Cardiac septum (tissue), 1 donor: ENCODE measurements at regions not wholly inside any gene's neighbourhood (a gene's known extent, or its start where the extent isn't known, plus 50 kb on each side); places are given as distances from the start of the nearest gene placed in this dataset.

ENCODE experiments used
- DNase-seq: peaks from one replicate; pipeline ENCODE4 v3.0.0-alpha.2; 2020; ENCODE audit warnings: low spot score
- intact Hi-C: fragments of 100-400 bp; cut with DNase I; formaldehyde crosslinking; loops from one replicate; pipeline ENCODE4 v1.14.0; 2022
- donor health status: DM: no; HTN: no; CAD: no.

DNA sequence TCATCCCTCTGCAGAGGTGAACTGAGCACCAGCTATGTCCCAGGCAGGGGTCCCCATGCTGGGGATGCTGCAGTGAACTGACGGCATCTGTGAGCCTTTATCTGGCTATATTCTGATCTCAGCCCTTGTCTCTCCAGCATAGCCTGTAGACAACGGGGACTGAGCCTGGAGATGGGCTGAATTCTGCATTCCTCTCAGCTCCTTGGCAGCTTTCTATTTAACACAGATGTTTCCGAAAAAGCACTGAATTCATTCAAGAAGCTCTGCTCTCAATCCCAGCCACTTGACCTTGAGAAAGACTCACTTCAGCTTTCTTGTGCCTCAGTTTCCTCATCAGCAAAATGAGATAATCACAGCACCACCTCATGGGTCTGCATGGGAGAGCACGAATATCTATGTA is 204.4 kb upstream of the PMEPA1 start:
- intact Hi-C loops: no loop called here
- no peak for DNase-seq

DNA sequence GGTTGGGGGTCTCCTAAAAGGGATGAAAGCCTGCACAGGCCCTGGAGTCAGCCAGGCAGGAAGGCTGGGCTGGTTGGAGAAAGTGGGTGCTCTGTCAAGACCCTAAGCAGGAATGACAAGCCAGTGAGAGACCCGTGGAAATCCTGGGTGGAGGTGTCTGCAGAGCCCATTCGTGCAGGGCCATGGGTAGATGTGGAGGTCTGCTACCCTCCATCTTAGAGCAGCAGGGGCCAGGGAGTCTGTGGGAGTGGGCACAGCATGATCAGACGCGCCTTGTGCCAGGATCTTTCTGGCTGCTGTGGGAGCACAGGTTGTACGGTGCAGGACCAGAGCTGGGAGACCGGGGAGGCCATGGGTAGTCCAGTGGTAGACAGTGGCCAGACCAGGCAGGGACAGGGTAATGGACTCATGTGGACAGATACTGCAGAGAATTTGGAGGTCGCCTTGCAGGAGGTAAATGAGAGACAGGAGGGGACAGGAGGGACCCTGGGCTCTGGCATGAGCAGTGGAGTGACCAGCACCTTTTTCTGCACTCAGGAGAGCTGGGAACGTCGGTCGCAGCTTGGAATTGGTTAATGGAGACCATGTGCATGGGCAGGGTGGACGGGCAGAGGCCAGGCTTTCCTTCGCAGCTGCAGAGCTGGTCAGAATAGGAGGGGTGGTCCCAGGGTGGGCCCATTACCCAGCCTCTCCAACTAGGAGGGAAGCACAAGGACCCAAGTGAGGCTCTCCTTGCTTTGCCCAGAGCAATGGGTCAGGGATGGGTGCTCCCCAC is 203.5 kb upstream of the PMEPA1 start:
- DNase-seq: no peak

DNA sequence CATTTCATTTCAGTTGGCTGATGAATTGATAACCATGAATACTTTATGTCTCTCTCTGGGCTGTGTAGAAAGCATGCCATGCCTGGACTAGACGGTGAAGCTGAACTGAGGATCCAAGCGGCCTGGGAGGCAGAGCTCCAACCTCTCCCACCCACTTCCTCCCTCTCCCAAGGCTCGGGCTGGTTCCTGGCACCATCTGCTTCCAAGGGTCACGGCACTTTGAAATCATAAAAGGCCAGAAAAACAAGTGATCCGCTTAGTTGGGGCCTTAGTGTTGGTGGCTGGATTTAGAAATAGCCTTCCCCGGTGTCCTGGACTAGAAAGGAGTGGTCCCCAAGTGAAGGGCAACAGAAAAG is 202.4 kb upstream of the PMEPA1 start:
- peak; percentile 27 for DNase-seq

More for the DNA sequence above, 203.5 kb upstream of the PMEPA1 start:
- intact Hi-C loops: no loop called here

DNA sequence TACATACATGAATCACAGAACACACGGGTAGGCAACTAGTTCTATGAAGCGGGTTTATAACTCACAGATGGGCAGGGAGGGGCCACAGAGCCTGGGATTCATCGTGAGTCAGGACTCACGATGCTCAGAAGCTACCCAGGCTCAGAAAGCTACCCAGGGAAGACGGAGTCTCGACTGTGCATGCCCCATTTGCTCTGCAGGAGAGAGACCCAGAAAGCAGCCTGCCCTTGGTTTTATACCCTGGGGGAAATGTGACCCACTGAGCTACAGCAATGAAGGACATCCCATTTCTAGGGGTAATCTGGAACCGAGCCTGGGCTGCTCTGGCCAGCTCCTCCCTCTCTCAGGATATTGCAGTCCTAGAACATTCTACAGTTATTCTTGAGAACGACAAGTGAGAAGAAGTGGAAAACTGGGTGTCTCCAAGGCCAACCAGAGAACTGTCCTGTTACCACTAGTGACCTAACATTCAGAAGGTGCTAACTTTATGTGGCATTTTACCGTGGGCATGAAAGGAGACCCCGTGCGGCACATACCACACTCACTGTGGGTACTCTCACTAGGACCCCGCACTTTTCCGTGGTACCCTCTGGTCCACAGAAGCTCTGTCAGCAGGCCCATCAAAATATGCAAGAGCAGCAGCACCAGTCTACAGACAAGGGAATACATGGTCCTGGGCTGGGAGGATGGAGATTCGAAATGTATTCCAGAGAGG is 201.9 kb upstream of the PMEPA1 start:
- intact Hi-C loops: no loop called here
- DNase-seq: peak; percentile 26

More for the DNA sequence above, 202.4 kb upstream of the PMEPA1 start:
- intact Hi-C loops: no loop called here

DNA sequence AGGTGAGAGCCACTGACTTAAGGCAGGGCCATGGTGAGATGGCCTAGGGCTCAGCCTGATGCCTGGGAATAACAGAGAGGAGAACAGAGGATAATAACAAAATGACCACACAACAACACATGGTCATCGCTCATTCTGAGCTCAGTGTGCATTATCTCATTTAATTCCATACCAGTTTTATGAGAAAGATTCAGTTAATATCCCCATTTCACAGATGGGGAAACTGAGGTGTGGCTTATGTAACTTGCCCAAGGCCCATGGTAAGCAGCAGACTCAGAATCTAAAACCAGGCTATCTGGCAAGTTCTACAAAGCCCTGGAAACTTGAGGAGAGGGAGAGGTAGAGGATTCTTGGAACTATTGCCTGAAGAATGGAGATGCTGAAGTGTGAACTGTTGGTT is 200.9 kb upstream of the PMEPA1 start:
- intact Hi-C loops: no loop called here
- no peak for DNase-seq

DNA sequence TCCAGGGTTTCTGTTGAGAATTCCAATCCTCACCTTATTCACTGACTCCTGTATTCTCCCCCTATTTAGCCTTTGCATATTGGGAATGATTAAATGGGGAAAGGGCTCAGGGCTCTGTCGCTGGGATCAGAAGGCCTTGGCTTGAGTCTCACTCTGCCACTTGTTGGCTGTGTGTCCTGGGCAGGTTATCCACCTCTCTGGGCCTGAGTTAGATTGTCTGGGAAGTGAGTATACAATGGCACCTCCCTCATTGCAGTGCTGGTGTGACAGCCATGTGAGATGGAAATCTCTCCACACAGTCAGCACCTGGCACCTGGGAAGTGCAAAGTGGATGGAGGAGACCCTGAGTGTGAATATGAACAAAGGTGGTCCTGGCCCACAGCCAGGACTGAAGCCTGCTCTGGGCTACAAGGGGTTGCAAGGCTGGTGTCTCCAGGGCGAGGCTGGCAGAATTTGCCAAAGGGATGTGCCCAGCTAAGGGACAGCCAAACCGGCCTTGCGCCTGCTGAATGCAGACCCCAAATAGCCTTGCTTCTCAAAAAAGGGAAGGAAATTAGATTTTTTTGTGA is 200.0 kb upstream of the PMEPA1 start:
- intact Hi-C loops: no loop called here
- peak; percentile 53 for DNase-seq

DNA sequence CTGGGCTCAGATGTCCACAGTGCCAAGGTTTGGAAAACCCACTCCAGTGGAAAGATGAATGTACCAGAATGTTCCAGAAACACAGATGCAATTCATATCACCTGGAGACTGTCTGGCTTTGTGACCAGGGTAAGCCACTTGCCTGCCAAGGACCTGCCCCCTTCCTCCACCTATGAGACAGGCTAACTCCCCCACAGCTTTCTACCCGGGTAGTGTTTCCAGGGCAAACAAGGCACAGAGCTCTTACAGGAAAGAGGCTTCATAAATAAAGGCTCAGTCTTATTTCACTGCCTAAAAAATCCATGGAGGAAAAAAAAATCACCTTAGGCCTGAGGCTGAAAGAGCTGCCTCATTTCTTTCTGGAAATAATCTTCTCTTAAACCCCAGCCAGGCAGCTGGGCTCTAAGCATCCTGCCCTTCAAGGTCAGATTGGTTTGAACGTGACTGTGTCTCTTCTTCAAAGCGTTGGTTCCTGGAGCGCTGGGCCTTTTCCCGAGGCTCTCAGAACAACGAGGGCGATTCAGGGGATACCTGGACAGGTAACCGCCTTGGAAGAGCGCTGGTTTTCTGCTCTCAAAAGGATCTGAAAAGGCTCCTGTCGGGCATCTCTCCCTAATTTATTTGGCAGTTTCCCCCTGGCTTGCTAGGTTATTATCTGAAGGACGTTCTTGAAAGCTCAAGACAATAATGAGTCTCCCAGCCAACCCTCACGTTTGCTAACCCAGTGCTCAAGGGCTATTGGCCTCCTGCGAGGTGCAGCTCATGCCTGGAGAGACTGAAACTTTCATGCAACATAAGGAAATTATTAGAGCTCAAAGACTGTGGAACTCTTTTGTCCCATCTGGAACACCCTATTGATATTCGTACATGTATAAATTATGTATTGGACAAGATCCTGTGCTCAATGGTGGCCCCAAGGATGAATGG is 199.2 kb upstream of the PMEPA1 start:
- peak; percentile 12 for DNase-seq
- intact Hi-C loops: no loop called here

DNA sequence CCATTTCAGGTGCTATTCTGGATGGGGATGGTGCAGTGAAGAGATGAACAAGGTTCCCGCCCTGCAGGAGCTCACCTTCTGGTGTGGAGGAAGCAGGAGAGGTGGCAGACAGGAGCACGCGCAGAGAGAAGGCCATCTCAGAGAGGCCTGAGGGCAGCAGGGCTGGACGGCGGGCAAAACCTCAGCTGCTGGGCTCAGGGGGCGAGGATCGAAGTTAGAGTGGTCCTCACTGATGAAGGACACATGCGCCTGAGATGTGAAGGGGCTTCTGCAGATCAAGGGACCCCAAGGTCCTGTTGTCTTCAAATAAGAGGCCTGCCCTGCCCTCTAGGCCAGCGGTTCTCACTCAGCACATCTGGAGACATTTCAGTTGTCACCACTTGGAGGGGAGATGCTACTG is 198.4 kb upstream of the PMEPA1 start:
- DNase-seq: peak; percentile 35
- intact Hi-C loops: no loop called here

DNA sequence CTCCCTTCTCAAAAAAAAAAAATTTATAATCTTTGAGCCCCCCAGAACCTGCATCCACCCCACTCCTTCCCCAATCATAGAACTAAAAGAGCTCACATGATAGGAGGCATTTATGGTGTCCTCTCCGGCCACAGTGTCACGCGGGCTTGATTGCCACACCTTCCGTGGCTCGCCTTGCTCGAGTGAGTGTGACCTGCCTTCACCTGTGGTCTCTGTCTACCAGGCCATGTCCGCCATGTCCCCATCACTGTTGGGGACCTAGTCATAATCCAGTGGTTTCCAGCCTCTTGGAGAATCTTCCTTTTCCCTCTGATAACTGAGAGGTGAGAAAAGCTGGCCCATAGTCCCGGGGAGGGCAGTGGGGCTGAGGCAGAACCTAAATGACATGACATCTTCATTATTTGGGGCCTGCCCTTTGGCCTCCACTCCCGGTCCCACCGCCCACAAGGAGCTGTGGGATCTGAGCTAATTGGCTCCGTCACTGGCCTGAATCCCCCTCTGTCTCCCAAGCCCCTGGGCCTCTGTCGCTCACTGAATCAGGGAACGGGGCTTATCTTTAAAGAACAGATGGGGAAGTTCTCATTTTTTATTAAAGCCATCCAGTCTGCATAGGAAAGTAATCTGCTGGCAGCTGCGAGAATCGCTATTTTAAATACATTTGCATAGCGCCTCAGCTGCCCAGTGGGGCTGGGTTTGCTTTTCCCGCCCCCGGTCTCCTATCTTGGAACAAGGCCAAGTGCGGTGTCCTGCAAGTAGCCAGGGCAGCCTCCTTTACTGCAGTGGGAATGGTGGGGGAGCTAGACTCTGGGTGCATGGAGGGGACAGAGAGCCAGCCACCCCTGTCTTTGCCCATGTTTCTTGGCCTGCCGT is 197.6 kb upstream of the PMEPA1 start:
- intact Hi-C loops: no loop called here

DNA sequence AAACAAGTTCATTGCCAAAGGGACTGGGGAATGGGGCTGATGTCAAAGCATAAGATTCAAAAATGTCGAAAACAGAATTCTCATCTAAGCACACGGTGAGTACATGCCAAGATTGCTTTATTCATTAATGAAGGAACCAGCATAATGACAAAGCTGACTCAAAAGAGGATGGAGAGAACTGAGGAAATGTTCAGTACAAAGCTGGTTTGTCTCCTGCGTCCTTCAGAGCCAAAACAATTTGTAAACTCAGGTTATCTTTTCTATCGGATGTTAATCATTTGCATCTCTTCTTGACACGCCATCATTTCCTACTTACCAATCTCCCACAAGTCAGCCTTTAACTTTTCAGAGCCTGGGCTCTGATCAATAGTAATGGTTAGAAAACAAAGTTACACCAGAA is 195.6 kb upstream of the PMEPA1 start:
- DNase-seq: no peak
- intact Hi-C loops: no loop called here

More for the DNA sequence above, 197.6 kb upstream of the PMEPA1 start:
- peak; percentile 67 for DNase-seq

DNA sequence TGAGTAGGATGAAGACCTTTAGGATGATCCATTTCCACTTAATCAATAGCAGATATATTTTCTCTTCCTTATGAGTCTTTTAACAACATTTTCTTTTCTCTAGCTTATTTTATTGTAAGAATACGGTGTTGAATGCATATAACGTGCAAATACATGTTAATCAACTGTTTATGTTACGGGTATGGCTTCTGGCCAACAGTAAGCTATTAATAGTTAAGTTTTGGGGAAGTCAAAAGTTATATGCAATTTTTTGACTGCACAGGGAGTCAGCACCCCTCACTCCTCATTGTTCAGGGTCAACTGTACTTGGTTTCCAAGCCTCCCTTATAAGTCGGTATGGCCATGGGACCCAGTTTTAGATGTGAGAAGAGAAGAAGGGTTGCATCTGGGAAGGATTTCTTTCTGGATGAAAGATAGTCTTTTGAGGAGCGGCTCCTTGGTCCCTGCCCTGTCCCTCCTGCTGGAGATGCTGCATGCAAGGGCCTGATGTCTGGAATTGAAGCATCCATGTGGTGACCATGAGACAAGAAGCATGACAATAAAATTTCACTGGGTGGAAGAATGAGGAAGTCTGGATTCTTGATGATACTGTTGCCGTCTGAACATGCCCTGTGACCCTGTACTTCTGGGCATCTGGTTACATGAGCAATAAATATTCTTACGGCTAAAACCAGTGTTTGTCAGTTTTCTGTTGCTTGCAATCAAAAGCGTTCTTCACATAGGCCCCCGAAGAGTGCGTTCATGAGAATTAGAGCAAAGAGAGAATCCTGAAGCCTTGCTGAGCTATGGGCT is 194.7 kb upstream of the PMEPA1 start:
- DNase-seq: peak; percentile 19
- intact Hi-C loops: no loop called here

DNA sequence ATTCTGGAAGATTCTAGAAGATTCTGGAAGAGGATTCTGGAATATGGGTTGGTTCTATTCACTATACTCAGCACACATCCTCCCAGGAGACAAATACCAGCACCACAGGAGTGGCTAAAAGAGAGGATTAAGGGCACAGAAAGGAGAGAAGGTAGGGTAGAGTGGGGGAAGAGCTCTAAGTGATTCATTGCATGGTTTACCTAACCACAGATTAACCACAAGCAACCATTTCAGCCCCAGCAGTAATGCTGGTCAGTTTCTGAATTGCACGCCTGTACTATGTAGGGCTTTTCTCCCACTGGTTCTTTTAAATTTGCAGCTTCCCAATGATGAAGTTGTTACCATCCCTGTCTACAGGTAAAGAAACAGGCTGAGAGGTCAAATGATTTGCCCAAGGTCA is 192.7 kb upstream of the PMEPA1 start:
- no peak for DNase-seq
- intact Hi-C loops: no loop called here

DNA sequence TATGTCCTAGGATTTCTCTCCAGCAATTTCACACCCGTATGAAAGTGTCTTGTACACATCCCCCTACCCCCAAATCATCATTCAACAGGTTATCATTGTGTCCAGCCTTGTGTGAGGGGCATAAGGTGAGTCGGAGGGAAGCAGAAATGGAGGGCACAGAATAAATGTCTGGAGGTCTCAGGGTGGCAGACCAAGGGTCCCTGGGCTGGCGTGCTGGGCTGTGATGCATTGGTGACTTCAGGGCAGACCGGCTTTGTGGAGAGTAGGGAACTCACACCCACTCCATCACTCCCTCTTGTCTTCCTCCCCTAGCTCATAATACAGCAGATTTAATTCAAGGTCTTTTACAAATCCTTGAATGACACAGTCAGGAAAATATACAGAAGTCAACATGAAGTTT is 191.7 kb upstream of the PMEPA1 start:
- DNase-seq: peak; percentile 3
- intact Hi-C loops: no loop called here

DNA sequence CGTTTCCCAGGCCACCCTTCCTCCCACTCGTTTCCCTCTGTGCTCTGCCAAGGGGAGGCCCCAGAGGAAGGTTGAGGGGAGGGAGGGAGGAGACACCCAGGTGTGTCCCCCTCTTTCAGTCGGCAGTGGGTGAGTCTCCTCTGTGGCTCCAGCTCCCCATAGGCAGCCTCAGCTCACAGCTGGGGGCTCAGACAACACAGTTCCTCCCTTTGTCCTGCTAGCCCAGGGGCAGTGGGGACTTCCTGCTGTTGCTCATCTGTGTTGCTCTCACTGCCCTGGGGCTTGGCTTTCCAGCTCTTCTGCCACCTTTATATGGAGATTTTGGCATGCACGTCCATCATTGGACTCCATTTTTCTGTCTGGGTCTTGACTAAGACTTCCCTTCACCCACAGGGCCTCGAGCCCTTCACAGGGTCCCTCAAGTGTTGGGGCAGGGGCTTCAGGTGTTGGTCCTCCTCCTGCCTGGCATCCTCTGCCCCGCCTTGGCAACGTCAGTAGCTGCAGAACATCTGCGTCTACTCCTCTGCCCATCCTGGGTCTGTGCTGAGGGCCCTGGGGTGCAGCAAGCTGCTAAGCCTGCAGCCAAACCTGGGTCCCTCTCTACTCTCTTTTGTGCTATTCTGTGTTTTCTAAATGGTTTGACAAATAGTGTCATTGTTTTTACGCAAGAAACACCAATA is 190.6 kb upstream of the PMEPA1 start:
- DNase-seq: peak; percentile 56
- intact Hi-C loops: no loop called here

DNA sequence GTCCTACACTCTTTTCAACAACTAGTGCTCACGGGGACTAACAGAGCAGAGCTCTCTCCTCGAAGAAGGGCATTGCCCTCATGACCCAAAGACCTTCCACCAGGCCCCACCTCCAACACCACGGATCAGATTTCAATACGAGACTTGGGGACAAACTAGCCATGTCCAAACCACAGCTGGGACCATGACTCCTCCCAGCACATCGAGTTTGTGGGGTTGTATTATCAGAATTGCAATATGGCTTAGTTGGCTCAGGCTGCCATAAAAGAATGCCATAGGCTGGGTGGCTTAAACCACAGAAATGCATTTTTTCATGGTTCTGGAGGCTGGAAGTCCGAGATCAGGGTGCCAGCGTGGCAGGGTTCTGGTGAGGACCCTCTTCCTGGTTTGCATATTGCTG is 189.7 kb upstream of the PMEPA1 start:
- no peak for DNase-seq
- intact Hi-C loops: no loop called here

DNA sequence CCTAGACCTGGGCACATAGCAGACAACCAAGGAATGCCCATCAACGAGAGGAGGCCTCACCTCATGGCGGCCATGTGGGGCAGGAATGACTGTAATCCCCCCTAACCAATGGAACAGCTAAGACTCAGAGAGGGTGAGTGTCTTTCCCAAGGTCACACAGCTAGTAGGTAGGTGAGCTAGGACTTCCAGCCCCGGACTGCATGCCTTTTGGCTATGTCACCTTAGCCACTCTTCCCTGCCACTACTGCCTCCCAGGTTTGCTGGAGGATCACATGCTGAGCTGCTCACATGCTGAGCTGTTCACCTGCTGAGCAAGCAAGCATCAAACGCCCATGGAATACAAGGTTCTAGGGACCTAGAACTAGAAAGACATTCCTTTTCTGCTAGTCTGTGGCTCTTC is 188.5 kb upstream of the PMEPA1 start:
- DNase-seq: peak; percentile 59
- intact Hi-C loops: no loop called here

DNA sequence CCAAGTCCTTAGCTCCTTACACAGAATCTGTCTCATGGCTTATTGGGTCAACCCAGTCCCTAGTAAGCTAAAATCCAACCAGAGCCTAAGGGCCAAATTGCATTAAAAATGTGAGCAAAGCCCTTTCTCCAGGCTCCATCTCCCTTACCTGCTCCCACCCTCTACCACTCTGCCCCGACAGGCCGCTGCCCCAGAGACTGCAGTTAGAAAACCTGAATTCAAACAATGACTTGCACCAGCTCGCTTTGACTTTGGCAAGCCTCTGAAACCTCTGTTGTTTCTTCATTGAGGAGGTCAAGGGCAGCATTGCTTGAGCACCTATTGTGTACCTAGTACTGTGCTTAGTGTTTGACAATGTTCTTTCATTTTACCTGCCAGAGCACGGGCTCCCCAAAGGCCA is 188.1 kb upstream of the PMEPA1 start:
- no peak for DNase-seq
- intact Hi-C loops: no loop called here
